Cardiac fibroblast (primary cell): ENCODE measurements at regions not wholly inside any gene's neighbourhood (a gene's known extent, or its start where the extent isn't known, plus 50 kb on each side); places are given as distances from the start of the nearest gene placed in this dataset.
"Not testable (repeated sequence)": the region's sequence is repeated elsewhere in the genome, so short reads cannot be mapped to it uniquely, and the experiment has no call there.

Source experiments
- DNase-seq, 2 donors: peaks; one replicate each; pipeline versions ENCODE4 v3.0.0 to v3.0.0-alpha.2; 2010; ENCODE audit warnings: low read depth in 2 of 2
- H3K4me3 ChIP-seq, 2 donors: replicated peaks in 1 of 2; 1 replicate in 1 of 2; 2 replicates in 1 of 2; pipeline ENCODE4 v1.5.1; 2011; ENCODE audit warnings: low read depth in 2 of 2, low read length in 2 of 2, mild to moderate bottlenecking in 2 of 2, moderate library complexity in 1 of 2
- CTCF ChIP-seq: IDR thresholded peaks from one replicate; pipeline ENCODE4 v1.5.1; 2011; ENCODE audit warnings: low read depth, mild to moderate bottlenecking, low read length, inconsistent platforms

- DNase-seq: peak in 1 of 2 donors; percentile 2
- TF ChIP-seq CTCF: no peak
- H3K4me3 ChIP-seq: no peak overlapping the region
These were observed 327.3 kb upstream of the SOX9 start for GRCh38 chr17:71793518-71793917.

- no peak for DNase-seq
- no peak overlapping the region for H3K4me3 ChIP-seq
- no peak for TF ChIP-seq CTCF
These were observed 322.1 kb upstream of the SOX9 start for GRCh38 chr17:71798701-71799100.

GRCh38 chr17:71799657-71800056, 321.2 kb upstream of the SOX9 start:
- H3K4me3 ChIP-seq: no peak overlapping the region
- no peak for TF ChIP-seq CTCF
- DNase-seq: no peak

GRCh38 chr17:71801301-71801700, 319.5 kb upstream of the SOX9 start:
- H3K4me3 ChIP-seq: no peak overlapping the region
- TF ChIP-seq CTCF: no peak
- peak in 1 of 2 donors; percentile 10 for DNase-seq

GRCh38 chr17:71802663-71803062, 318.2 kb upstream of the SOX9 start:
- no peak for DNase-seq
- no peak overlapping the region for H3K4me3 ChIP-seq

GRCh38 chr17:71803656-71804284, 317.1 kb upstream of the SOX9 start:
- H3K4me3 ChIP-seq: no peak overlapping the region
- DNase-seq: no peak
- TF ChIP-seq CTCF: no peak

More at GRCh38 chr17:71802663-71803062, 318.2 kb upstream of the SOX9 start:
- no peak for TF ChIP-seq CTCF

GRCh38 chr17:71809537-71809936, 311.3 kb upstream of the SOX9 start:
- no peak for TF ChIP-seq CTCF
- DNase-seq: no peak
- no peak overlapping the region for H3K4me3 ChIP-seq

- not testable (repeated sequence) for DNase-seq, H3K4me3 ChIP-seq
These were observed 307.0 kb upstream of the SOX9 start for GRCh38 chr17:71813861-71814260.
